Neural progenitor cell (in vitro differentiated cells): ENCODE measurements at regions not wholly inside any gene's neighbourhood (a gene's known extent, or its start where the extent isn't known, plus 50 kb on each side); places are given as distances from the start of the nearest gene placed in this dataset.

Experiments used
- EZH2 ChIP-seq: fragments of 200-600 bp; sonication (generic); IDR thresholded peaks from 2 replicates; pipeline ENCODE4 v1.6.1; 2017; ENCODE audit warnings: antibody characterized with exemption, mild to moderate bottlenecking, moderate library complexity
- EZH2phosphoT487 ChIP-seq: fragments of 200-600 bp; sonication (generic); IDR thresholded peaks from 2 replicates; pipeline ENCODE4 v1.6.1; 2017; ENCODE audit warnings: antibody characterized with exemption
- TF ChIP-seq, protein P1 (sequence below): fragments of 200-600 bp; sonication (generic); IDR thresholded peaks from 2 replicates; pipeline ENCODE4 v1.5.1; 2017; ENCODE audit warnings: antibody characterized with exemption, mild to moderate bottlenecking

GRCh38 chr12:72865921-72866320, 593.8 kb downstream of the TRHDE start:
- TF ChIP-seq EZH2phosphoT487 (no peak), EZH2 (no peak)
- TF ChIP-seq, protein P1, sequence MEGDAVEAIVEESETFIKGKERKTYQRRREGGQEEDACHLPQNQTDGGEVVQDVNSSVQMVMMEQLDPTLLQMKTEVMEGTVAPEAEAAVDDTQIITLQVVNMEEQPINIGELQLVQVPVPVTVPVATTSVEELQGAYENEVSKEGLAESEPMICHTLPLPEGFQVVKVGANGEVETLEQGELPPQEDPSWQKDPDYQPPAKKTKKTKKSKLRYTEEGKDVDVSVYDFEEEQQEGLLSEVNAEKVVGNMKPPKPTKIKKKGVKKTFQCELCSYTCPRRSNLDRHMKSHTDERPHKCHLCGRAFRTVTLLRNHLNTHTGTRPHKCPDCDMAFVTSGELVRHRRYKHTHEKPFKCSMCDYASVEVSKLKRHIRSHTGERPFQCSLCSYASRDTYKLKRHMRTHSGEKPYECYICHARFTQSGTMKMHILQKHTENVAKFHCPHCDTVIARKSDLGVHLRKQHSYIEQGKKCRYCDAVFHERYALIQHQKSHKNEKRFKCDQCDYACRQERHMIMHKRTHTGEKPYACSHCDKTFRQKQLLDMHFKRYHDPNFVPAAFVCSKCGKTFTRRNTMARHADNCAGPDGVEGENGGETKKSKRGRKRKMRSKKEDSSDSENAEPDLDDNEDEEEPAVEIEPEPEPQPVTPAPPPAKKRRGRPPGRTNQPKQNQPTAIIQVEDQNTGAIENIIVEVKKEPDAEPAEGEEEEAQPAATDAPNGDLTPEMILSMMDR, result no peak
